ENCODE measurements at regions not wholly inside any gene's neighbourhood (a gene's known extent, or its start where the extent isn't known, plus 50 kb on each side); places are given as distances from the start of the nearest gene placed in this dataset.
"Not testable (repeated sequence)": the region's sequence is repeated elsewhere in the genome, so short reads cannot be mapped to it uniquely, and the experiment has no call there.

- DNase-seq: no peak
Observed at GRCh38 chr3:178967177-178967532, 104.5 kb downstream of the ZMAT3 start.

GRCh38 chr3:178966299-178967176 lies 105.1 kb downstream of the ZMAT3 start:
- peak; percentile 29 for DNase-seq

GRCh38 chr3:178964551-178964950 lies 107.1 kb downstream of the ZMAT3 start:
- DNase-seq: no peak

- no peak for DNase-seq
Observed at GRCh38 chr3:178960918-178961317, 110.7 kb downstream of the ZMAT3 start.

- DNase-seq: no peak
Observed at GRCh38 chr3:178960181-178960580, 111.4 kb downstream of the ZMAT3 start.

DNA sequence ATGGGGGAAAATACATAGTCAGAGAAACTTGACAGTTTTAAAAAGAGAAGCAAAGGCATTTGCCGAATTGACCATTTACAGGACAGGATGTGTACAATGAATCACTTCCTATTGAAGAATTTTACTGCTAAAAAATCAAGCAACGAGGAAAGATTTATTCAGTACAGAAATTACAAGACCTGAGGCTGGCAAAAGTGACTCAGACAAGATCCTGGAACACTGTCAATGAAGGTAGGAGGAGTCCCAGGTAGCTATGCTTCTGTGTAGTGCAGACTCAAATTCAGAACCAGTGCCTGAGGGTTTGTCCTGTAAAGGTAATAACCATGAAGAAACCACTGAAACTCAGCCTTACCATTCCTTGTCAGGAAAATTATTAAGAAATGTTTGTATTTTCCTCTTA lies 120.9 kb downstream of the ZMAT3 start:
- no peak for DNase-seq

GRCh38 chr3:178949896-178950295 lies 121.7 kb downstream of the ZMAT3 start:
- DNase-seq: no peak

GRCh38 chr3:178948546-178948945 lies 123.1 kb downstream of the ZMAT3 start:
- DNase-seq: no peak

DNA sequence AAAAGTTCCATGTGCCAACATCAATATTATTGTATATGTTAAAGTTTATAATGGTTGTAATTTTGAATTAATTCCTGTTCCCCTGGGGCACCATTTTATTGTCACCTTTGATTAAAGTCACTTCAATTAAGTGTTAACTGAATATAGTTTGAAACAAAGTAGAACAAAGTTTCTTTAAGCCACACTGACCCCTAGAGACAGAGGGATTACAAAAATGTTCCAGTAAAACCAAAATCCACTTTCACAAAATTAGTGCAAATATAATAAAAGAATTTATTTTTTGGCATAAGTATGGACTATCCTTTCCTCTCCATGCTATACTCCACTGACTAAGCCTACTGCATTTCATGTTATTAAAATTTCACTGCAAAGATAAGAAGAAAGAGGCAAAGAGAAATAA lies 123.9 kb downstream of the ZMAT3 start:
- no peak for DNase-seq

- DNase-seq: not testable (repeated sequence)
Observed at GRCh38 chr3:178942261-178942660, 129.3 kb downstream of the ZMAT3 start.

DNA sequence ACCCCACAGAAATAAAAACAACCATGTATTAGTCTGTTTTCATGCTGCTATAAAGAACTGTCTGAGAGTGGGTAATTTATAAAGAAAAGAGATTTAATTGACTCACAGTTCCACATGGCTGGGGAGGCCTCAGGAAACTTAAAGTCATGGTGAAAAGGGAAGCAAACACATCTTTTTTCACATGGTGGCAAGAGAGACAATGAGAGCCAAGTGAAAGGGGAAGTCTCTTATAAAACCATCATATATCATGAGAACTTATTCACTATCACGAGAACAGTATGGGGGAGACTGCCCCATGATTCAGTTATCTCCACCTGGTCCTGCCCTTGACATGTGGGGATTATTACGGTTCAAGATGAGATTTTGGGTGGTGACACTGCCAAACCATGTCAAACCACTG lies 141.5 kb downstream of the ZMAT3 start:
- no peak for DNase-seq

GRCh38 chr3:178916223-178916622 lies 155.4 kb downstream of the ZMAT3 start:
- DNase-seq: no peak

DNA sequence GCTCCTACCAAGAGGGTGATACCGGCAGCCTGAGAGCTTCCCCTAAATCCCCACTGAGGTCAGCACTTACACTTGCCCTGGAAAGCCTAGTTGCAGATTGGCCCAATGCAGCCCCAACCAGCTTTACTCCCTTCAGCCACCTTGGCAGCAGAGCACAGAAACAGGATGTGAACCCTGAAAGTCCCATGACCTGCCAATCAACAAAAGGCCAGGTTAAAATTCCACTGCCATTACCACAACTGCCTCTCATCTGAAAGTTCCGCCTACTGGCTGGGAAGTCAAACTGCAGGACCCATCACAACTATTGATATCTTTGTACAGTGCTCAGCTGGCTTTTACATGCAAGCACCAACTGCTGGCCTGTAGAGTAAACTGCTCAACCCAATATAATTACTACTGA lies 156.2 kb downstream of the ZMAT3 start:
- no peak for DNase-seq

- no peak for DNase-seq
Observed at GRCh38 chr3:178907081-178907480, 164.5 kb downstream of the ZMAT3 start.

GRCh38 chr3:178901204-178901603 lies 170.4 kb downstream of the ZMAT3 start:
- no peak for DNase-seq

DNA sequence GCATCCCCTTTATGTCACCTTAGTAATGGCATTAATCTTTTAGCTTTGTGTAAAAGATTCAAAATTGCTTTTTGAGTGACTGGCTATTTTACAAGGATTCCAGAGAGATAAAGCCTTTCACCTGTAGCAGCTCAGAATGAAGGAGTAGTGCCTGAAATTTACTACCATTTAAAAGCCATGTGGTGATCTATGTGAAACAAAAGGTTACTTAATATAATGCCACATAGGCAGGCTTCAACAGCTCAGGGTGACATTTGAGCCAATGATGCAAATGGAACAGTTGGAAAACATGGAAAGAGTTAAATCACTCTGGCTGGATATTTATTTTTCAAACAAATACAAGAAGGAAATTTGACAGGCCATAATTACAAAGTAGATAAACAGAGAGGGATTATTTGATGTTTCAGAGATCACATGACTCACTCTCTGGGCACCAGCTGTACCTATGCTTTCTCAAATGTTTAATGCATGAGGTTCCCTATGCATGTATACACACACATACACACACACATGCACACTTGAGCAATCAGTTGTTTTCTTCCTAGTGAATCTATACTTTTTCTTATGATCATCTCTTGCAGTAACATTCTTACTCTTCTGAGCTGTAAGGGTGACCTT lies 171.5 kb downstream of the ZMAT3 start:
- no peak for DNase-seq

GRCh38 chr3:178895178-178895789 lies 176.3 kb downstream of the ZMAT3 start:
- no peak for DNase-seq
